SK-N-SH (cell line): ENCODE measurements at regions not wholly inside any gene's neighbourhood (a gene's known extent, or its start where the extent isn't known, plus 50 kb on each side); places are given as distances from the start of the nearest gene placed in this dataset.

Experiments used
- EP300 ChIP-seq, 2 experiments: IDR thresholded peaks; 2 replicates each; pipeline versions ENCODE4 v1.4.0 to v1.6.1; 2012; ENCODE audit warnings: borderline replicate concordance in 1 of 2, low read depth in 1 of 2, low read length in 1 of 2
- FOSL2 ChIP-seq: IDR thresholded peaks from 2 replicates; pipeline ENCODE4 v1.4.0; 2012; ENCODE audit warnings: low read depth, mild to moderate bottlenecking, moderate library complexity, borderline replicate concordance
- FOXJ3 ChIP-seq: sonication (generic); formaldehyde crosslinking; IDR thresholded peaks from 2 replicates; pipeline ENCODE4 v1.5.1; 2020; ENCODE audit warnings: mild to moderate bottlenecking, missing genetic modification reagents
- JUND ChIP-seq: IDR thresholded peaks from 2 replicates; pipeline ENCODE4 v1.4.0; 2012
- MXI1 ChIP-seq: IDR thresholded peaks from 2 replicates; pipeline ENCODE4 v1.6.1; 2012; ENCODE audit warnings: mild to moderate bottlenecking, low read depth, low read length, improper control_type of control experiment
- RFX5 ChIP-seq: IDR thresholded peaks from 2 replicates; pipeline ENCODE4 v1.6.1; 2012; ENCODE audit warnings: mild to moderate bottlenecking, improper control_type of control experiment, low read length
- SIN3A ChIP-seq: IDR thresholded peaks from 2 replicates; pipeline ENCODE4 v1.6.1; 2012; ENCODE audit warnings: low read depth, mild to moderate bottlenecking, low read length, moderate library complexity, borderline replicate concordance
- TCF12 ChIP-seq: IDR thresholded peaks from 2 replicates; pipeline ENCODE4 v1.4.0; 2012
- TF ChIP-seq, protein P1 (sequence below): IDR thresholded peaks from 2 replicates; pipeline ENCODE4 v1.4.0; 2012; ENCODE audit warnings: low read depth, borderline replicate concordance
- TF ChIP-seq, protein P2 (sequence below): fragments of 200-600 bp; sonication (generic); IDR thresholded peaks from 2 replicates; pipeline ENCODE4 v1.6.1; 2017; ENCODE audit warnings: antibody characterized with exemption, mild to moderate bottlenecking, moderate library complexity
- TF ChIP-seq, protein P3 (sequence below): IDR thresholded peaks from 2 replicates; pipeline ENCODE4 v1.6.1; 2012; ENCODE audit warnings: mild to moderate bottlenecking, low read depth, low read length, moderate library complexity
- TF ChIP-seq, protein P4 (sequence below): IDR thresholded peaks from 2 replicates; pipeline ENCODE4 v1.4.0; 2012; ENCODE audit warnings: low read depth
- TF ChIP-seq, protein P5 (sequence below): fragments of 150-350 bp; IDR thresholded peaks from 2 replicates; pipeline ENCODE4 v1.6.1; 2017; ENCODE audit warnings: antibody characterized with exemption, low read length, low read depth, borderline replicate concordance
- TF ChIP-seq, protein P6 (sequence below): IDR thresholded peaks from 2 replicates; pipeline ENCODE4 v1.4.0; 2012; ENCODE audit warnings: low read depth, borderline replicate concordance

DNA sequence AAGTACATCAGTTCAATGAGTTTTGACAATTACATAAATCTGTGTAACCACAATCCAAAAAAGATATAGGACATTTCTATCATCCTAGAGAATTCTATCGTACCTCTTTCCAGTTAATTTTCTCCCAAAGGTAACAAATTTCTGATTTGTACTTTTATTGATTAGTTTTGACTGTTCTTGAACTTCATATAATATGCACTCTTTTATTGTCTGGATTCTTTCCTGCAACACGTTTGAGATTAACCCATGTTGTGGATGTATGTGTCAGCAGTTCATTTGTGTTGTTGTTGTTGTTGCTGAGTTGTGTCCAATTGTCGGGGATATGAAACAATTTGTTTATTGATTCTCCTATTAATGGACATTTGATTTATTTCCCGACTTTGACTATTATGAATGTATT is 145.9 kb upstream of the WDR11 start:
- TF ChIP-seq, protein P1, sequence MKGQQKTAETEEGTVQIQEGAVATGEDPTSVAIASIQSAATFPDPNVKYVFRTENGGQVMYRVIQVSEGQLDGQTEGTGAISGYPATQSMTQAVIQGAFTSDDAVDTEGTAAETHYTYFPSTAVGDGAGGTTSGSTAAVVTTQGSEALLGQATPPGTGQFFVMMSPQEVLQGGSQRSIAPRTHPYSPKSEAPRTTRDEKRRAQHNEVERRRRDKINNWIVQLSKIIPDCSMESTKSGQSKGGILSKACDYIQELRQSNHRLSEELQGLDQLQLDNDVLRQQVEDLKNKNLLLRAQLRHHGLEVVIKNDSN: no peak
- no peak for TF ChIP-seq TCF12
- TF ChIP-seq, protein P2, sequence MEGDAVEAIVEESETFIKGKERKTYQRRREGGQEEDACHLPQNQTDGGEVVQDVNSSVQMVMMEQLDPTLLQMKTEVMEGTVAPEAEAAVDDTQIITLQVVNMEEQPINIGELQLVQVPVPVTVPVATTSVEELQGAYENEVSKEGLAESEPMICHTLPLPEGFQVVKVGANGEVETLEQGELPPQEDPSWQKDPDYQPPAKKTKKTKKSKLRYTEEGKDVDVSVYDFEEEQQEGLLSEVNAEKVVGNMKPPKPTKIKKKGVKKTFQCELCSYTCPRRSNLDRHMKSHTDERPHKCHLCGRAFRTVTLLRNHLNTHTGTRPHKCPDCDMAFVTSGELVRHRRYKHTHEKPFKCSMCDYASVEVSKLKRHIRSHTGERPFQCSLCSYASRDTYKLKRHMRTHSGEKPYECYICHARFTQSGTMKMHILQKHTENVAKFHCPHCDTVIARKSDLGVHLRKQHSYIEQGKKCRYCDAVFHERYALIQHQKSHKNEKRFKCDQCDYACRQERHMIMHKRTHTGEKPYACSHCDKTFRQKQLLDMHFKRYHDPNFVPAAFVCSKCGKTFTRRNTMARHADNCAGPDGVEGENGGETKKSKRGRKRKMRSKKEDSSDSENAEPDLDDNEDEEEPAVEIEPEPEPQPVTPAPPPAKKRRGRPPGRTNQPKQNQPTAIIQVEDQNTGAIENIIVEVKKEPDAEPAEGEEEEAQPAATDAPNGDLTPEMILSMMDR: no peak
- TF ChIP-seq, protein P3, sequence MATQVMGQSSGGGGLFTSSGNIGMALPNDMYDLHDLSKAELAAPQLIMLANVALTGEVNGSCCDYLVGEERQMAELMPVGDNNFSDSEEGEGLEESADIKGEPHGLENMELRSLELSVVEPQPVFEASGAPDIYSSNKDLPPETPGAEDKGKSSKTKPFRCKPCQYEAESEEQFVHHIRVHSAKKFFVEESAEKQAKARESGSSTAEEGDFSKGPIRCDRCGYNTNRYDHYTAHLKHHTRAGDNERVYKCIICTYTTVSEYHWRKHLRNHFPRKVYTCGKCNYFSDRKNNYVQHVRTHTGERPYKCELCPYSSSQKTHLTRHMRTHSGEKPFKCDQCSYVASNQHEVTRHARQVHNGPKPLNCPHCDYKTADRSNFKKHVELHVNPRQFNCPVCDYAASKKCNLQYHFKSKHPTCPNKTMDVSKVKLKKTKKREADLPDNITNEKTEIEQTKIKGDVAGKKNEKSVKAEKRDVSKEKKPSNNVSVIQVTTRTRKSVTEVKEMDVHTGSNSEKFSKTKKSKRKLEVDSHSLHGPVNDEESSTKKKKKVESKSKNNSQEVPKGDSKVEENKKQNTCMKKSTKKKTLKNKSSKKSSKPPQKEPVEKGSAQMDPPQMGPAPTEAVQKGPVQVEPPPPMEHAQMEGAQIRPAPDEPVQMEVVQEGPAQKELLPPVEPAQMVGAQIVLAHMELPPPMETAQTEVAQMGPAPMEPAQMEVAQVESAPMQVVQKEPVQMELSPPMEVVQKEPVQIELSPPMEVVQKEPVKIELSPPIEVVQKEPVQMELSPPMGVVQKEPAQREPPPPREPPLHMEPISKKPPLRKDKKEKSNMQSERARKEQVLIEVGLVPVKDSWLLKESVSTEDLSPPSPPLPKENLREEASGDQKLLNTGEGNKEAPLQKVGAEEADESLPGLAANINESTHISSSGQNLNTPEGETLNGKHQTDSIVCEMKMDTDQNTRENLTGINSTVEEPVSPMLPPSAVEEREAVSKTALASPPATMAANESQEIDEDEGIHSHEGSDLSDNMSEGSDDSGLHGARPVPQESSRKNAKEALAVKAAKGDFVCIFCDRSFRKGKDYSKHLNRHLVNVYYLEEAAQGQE: no peak
- no peak for TF ChIP-seq SIN3A
- TF ChIP-seq FOXJ3 (CRISPR knock-in tag): no peak
- TF ChIP-seq, protein P4, sequence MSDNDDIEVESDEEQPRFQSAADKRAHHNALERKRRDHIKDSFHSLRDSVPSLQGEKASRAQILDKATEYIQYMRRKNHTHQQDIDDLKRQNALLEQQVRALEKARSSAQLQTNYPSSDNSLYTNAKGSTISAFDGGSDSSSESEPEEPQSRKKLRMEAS: no peak
- no peak for TF ChIP-seq EP300 (IDR thresholded peaks at IDR 0.05; ENCODE audit: borderline replicate concordance in 1 of 2, low read depth in 1 of 2, low read length in 1 of 2)
- TF ChIP-seq, protein P5, sequence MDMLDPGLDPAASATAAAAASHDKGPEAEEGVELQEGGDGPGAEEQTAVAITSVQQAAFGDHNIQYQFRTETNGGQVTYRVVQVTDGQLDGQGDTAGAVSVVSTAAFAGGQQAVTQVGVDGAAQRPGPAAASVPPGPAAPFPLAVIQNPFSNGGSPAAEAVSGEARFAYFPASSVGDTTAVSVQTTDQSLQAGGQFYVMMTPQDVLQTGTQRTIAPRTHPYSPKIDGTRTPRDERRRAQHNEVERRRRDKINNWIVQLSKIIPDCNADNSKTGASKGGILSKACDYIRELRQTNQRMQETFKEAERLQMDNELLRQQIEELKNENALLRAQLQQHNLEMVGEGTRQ: no peak
- TF ChIP-seq MXI1: no peak
- TF ChIP-seq, protein P6, sequence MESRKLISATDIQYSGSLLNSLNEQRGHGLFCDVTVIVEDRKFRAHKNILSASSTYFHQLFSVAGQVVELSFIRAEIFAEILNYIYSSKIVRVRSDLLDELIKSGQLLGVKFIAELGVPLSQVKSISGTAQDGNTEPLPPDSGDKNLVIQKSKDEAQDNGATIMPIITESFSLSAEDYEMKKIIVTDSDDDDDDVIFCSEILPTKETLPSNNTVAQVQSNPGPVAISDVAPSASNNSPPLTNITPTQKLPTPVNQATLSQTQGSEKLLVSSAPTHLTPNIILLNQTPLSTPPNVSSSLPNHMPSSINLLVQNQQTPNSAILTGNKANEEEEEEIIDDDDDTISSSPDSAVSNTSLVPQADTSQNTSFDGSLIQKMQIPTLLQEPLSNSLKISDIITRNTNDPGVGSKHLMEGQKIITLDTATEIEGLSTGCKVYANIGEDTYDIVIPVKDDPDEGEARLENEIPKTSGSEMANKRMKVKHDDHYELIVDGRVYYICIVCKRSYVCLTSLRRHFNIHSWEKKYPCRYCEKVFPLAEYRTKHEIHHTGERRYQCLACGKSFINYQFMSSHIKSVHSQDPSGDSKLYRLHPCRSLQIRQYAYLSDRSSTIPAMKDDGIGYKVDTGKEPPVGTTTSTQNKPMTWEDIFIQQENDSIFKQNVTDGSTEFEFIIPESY: no peak
- TF ChIP-seq JUND: no peak
- TF ChIP-seq FOSL2: no peak
- TF ChIP-seq RFX5: no peak
